GM21717 (cell line): ENCODE measurements at regions not wholly inside any gene's neighbourhood (a gene's known extent, or its start where the extent isn't known, plus 50 kb on each side); places are given as distances from the start of the nearest gene placed in this dataset.

Experiments
- ATAC-seq: cut with Tn5 transposase; IDR thresholded peaks from one replicate; pipeline ENCODE4 v1.9.1; 2021; ENCODE audit warnings: mild to moderate bottlenecking, moderate library complexity; ENCODE audit not compliant: unreplicated experiment

DNA sequence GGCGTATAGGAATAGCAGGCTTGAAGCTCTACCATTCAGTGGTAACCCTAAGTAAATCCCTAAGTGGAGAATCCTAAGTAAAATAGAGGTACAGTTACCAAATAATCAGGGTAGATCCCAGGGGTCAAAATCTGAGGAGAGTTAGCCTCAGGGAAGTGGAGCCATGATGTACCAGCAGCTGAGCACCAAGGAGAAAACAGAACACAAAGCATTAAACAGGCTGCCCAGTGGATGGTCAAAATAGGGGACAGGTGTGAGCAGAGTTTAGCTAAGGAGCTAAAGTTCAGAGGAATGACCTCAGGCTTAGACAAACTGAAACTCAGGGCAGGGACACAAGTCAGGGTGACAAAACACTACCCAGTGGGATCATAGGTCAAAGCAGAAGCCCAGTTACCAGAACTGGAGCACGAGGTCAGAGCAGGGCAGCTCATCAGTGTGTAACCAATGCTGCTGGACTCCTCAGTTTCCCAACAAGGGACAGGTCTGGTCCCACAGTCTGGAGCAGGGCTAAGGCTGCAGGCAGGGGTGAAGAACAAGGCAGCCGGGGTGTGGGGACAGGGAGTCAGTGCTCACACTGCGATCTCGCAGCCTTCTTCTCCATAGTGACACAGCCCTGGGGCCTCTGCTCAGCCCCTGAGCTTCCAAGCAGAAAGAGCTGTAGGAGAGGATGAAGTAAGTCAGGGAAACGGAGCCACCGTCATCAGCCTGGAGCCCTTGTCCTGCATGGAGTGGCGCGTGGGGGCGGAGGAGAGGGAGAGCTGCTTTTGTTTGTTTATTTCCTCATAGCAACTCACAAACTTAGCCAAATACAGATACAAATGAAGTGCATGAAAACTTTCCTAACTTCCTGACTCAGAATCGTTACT, 264.0 kb downstream of the MREG start:
- ATAC-seq = no peak

- ATAC-seq = no peak
These were observed 264.9 kb downstream of the MREG start for GRCh38 chr2:215748446-215748845.

GRCh38 chr2:215746887-215747615, 266.3 kb downstream of the MREG start:
- no peak for ATAC-seq

GRCh38 chr2:215746226-215746886, 267.0 kb downstream of the MREG start:
- ATAC-seq = no peak

DNA sequence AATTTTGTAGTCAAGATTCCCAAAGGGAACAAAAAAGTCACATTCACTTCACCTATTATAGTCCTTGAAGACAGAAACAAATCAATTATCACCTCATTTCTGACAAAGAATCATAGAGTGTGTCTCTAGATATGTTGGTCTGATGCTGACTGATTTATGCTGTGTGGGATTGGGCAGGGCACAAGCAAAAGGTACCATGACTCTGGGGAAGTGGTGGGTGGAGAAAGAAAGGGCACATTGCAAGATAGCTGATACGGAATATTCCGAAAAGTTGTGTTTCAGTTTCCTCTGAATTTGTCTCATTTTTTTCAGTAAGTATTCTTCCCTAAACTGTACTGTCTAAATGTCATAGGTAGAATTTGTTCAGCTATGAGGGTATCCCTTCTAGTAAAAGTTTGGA, 268.0 kb downstream of the MREG start:
- ATAC-seq = no peak

DNA sequence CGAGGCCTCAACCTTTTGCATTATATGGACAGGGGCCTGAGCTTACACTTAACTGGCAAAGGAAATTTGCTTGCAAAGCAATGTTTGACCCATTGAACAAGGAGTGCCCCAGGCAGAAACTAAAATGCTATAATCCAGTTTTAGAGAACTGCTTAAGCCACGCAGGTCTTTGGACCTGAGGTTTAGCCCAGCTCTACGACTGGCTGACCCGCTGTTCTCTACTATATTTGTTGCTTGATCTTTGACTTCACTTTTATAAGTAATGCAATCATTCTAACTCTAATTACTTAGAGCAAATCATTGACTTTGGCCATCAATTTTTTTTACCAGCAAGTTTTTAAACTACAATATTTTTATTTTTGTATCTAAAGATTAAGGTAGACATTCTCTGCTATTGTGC, 268.8 kb downstream of the MREG start:
- ATAC-seq = no peak

GRCh38 chr2:215743066-215743465, 270.3 kb downstream of the MREG start:
- no peak for ATAC-seq

GRCh38 chr2:215742021-215742420, 271.3 kb downstream of the MREG start:
- no peak for ATAC-seq

- no peak for ATAC-seq
These were observed 273.3 kb downstream of the MREG start for GRCh38 chr2:215740071-215740470.

DNA sequence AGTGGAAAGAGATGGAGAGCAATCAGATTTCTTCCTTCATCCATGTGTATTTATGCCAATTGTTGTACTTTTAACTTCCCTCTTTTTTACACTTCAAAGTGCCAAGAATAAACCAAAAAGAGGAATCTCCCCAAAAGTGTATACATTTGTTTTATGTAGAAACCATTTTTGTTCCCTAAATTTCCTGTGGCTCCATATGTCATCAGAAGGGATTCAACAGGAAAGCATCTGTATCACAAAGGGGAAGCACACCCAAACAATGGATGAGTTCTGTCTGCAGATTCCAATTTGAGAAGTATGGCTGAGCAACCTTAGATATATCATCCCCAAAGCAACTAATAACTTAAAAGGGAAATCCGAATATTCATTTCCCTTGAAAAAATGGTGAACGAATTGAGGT, 275.0 kb downstream of the MREG start:
- no peak for ATAC-seq

DNA sequence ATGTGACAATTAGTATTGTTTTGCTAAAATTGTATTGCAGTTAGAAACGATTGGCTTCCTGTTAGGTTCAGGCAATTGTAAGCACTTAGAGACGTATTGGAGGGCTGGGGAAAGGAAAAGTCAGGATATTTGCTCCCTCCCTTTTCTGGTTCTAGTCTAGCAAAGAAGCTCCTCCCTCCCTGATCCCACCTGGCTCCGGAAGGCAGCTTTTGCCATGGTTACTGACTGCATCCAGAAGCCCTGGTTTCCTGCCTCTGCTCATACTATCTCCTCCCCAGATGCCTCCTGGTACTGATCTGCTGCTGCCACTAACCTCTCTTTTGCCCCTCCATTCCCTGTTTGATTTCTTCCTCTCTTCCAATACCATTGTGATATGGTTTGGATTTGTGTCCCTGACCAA, 275.9 kb downstream of the MREG start:
- ATAC-seq = no peak

DNA sequence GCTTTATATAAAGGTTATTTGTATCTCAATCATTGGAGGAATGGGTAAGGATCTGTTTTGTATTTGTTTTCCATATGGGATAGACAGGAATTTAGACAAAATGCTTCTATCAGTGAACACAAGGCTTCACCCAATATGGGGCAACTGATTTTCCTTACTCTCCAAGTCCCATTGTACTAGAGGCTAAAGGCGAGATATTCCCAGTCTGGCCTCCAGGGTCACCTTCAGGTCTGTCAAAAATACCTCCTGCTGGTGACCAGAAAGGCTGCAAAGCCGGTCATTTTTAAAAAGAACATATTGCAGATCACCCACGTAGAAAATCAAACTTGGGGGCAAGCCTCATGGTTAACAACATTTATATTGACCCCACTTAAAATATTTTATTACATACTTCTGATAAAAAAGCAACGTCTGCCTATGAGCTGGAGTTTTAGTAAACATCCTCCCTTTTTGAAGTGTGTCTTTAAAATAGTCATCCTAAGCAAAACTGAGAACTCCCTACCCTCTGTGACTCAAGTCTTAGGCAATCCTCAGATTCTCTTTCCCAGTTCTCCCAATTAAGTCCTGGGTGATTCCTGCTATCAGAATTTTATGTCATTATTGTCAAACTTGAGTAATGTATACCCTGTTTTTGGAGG, 276.6 kb downstream of the MREG start:
- ATAC-seq = no peak

DNA sequence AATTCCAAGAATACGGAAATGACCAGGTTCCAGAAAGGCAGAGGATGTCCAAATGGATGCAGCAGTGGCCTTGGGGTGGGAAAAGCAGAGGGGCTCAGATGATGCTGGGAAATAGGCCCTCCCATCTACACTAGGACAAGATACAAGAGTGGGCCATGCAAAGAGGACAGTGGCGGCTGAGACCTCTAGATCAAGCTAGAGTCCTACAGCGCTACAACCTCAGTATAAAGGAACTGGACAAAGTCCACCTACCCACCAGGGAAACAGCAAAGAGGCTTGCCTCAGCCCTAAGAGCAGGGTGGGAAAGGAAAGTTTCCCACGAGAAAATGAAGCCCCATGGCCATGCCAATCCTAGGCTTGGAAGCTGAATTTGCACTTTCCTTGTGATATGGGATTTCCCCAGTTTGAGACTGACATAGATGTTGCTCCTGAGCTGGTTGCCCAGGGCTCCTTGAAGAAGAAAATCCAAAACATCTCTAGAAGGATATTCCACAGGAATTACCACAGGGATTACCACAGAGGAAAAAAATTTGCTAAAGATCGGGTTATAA, 282.2 kb downstream of the MREG start:
- ATAC-seq = no peak

DNA sequence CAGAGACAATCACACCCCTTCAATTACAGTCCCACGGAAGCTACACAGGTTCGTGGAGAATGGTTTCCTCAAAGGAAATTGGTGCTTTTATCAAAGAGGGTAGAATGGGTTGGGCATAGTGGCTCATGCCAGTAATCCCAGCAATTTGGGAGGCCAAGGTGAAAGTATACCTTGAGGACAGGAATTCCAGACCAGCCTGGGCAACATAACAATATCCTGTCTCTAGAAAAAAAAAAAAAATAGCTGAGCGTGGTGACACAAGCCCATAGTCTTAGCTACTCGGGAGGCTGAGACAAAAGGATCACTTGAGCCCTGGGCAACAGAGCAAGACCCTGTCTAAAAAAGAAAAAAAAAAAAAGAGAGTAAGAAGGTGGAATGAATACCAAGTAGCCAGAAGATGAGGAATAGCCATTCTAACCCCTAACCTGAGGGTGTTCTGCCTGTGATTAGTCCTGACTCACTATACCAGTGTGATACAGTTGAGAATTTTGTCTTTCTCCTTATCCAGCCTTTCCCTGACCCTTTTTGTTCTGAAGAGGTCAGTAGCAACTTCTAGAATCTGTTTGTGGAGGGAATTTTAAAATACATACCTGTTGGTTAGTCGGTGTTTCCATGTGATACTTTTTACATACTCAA, 283.2 kb downstream of the MREG start:
- no peak for ATAC-seq

DNA sequence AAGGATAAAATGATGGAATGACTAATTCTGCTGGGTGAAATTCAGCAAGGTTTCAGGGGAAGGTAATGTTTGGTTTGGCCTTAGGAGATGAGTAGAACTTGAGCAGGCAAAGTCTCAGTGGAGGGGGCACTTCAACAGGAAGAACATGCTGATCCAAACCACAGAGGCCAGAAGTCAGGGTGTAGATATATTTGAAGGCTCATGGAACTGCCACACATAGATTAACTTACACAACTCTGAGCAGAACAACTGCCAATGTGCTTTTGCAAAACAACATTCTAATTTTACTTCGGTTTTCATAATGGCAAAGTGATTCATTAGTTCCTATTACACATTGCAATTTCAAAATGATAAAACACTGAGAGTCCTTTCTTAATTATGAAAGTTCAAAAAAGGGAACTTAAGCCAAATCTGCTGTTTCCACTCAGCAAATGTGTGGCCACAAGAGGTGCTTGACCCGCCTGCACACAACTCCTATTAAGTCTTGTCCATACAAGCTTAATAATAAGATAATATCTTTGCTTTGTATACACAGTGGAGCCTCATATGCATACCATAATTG, 284.8 kb downstream of the MREG start:
- ATAC-seq = peak; percentile 73

GRCh38 chr2:215727507-215728503, 285.5 kb downstream of the MREG start:
- ATAC-seq = peak; percentile 15

GRCh38 chr2:215726070-215726469, 287.3 kb downstream of the MREG start:
- no peak for ATAC-seq

GRCh38 chr2:215724146-215724545, 288.3 kb upstream of the FN1 start:
- no peak for ATAC-seq

GRCh38 chr2:215723631-215724011, 287.8 kb upstream of the FN1 start:
- no peak for ATAC-seq
